Activated CD4-positive, CD25-positive, alpha-beta regulatory T cell treated with anti-CD3 and anti-CD28 coated beads, Interleukin-2, amount 50 U/mL, for 16 hours (primary cell): ENCODE measurements at regions not wholly inside any gene's neighbourhood (a gene's known extent, or its start where the extent isn't known, plus 50 kb on each side); places are given as distances from the start of the nearest gene placed in this dataset.

Experiments used
- DNase-seq: peaks from one replicate; pipeline ENCODE4 v3.0.0-alpha.2; 2020; ENCODE audit warnings: low read depth, low spot score

GRCh38 chr5:159385536-159385935, 55.2 kb upstream of the IL12B start:
- DNase-seq, result no peak

GRCh38 chr5:159386028-159386711, 55.9 kb upstream of the IL12B start:
- DNase-seq, result no peak

DNA sequence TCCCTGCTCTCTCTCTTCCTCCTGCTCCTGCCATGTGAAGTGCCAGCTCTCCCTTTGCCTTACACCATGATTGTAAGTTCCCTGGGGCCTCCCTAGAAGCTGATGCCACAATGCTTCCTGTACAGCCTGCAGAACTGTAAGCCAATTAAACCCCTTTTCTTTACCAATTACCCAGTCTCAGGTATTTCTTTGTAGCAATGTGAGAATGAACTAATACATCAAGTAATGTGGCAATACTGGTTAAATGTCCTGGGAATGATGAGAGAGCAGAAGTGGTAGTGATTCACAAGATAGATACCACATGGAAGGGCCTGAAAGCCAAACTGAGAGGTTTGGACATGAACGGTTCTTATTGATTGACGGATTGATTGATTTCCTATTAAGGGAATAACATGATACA, 62.6 kb upstream of the IL12B start:
- no peak for DNase-seq

- DNase-seq, result no peak
These were observed 63.6 kb upstream of the IL12B start for GRCh38 chr5:159393854-159394274.

DNA sequence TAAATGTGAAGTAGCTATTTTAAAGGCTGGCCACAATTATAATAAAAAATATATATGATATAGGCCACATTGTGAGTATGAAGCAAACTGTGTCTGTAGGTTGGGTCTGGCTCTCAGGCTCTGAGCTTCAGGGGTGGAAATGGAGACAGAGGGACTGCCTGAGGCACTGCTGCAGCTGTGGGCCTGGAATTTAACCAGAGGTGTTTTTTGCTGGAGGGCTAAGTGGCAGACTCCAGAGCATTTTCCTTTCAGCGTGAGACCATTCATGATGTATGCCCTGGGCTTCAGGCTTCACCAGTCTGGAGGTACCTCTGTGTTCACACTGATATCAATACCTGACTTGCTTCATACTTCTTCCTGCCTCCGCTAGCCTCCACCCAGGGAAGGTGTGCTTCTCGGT, 64.9 kb upstream of the IL12B start:
- no peak for DNase-seq

DNA sequence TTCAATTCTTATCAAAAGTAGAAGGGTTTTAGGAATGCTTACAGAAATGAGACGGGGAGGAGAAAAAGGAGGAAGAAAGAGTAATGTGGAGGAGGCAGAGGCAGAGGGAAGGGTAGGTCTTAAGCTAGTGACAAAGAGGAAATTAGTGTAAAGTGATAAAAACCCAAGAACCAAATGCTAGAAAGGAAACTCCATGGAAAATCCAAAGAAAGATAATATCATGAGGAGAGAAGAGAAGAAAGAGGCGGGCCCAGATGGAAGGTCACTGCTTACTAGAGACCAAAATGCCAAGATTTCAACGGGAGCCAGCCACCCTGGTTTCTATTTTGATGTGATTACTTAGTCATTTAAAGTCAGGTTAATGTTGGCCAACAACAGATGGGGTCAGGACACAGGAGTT, 68.6 kb upstream of the IL12B start:
- DNase-seq, result no peak

GRCh38 chr5:159400476-159400875, 70.2 kb upstream of the IL12B start:
- no peak for DNase-seq

DNA sequence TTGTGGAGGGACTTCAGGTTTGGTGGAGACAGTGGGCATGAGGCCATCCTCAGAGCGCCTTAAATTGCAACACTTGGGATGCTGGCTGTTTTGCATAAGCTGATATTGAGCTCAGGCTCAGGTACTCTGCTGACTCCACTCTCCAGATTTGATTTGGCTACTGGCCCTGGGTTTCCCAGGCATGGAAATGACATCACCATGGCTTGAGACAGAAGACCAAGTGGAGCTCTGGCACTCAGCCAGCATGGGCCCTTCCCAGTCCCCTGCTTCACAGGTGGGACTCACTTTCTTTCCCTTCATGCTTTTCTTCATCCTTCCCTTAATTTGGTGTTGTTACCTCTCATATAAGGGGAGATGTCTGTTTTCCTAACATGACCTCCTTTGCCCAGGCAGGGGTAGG, 72.0 kb upstream of the IL12B start:
- no peak for DNase-seq

GRCh38 chr5:159402856-159403255, 72.6 kb upstream of the IL12B start:
- DNase-seq, result no peak

GRCh38 chr5:159403906-159404681, 73.8 kb upstream of the IL12B start:
- DNase-seq, result no peak

- no peak for DNase-seq
These were observed 75.3 kb upstream of the IL12B start for GRCh38 chr5:159405611-159406031.

GRCh38 chr5:159406571-159406970, 76.3 kb upstream of the IL12B start:
- DNase-seq, result no peak

DNA sequence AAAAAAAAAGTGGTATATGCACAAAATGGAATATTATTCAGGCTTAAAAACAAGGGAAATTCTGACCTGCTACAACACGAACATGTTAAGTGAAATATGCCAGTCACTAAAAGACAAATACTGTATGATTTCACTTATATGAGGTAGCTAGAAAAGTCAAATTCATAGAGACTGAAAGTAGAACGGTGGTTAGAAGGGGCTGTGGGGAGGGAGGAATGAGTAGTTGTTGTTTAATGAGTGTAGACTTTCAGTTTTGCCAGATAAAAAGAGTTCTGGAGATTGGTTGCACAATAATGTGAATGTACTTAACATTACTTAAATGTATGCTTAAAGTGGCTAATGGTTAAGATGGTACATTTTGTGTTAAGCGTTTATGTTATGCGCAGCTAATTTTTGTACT, 79.5 kb upstream of the IL12B start:
- no peak for DNase-seq

DNA sequence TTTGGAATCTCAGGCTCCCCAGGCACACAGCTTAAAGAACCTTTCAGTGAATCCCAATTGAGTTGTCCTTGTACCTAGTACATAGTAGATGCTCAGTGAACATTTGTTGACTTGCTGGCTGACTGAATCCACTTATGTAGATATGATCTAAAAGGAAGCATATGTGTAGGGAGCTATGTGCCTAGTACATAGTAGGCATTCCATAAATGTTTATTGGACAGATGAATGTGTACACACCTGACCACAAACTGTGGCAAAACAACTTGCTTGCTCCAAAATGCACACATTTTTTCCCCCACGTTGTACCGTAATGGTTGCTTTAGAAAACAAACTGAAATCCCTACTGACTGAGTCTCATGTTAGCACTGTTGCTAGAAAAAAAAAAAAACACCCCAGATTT, 80.2 kb upstream of the IL12B start:
- DNase-seq, result no peak

GRCh38 chr5:159411115-159411514, 80.8 kb upstream of the IL12B start:
- DNase-seq, result no peak

DNA sequence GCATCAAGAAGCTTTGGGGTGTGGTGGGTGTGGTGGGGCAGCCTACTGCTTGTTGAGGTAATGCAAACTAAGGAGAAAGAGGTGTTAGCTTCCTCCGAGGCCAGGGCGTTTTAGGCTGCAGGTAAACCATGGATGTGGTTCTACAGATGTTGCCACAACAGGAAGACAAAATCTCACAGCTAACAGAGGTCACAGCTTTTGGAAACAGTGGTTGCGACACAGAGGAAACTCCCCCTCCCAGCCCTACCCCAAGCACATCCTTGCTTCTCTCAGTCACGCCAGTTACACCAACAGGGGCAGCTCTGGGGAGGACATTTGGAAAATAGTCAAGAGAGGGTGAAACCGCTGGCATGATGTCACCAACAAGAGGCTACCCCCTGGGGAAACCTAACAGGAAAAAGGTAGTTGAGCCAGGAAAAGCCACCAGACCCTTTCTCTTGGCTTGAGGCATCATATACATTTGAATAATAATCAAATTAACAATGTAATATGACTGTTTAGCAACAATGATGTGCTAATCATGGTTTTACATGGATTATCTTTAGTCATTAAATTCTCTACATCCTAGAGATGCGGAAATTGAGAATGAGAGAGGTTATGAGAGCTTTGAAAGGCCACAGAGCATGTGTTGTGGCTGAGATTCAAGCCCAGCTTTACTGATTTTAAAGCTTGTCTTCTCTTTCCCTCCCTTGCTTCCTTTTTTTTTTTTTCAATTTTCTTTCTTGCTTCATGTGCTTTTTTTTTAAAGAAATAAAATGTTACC, 82.2 kb upstream of the IL12B start:
- peak; percentile 23 for DNase-seq

GRCh38 chr5:159414021-159414420, 83.7 kb upstream of the IL12B start:
- no peak for DNase-seq

- DNase-seq, result no peak
These were observed 85.1 kb upstream of the IL12B start for GRCh38 chr5:159415301-159415937.

GRCh38 chr5:159416438-159416837, 86.2 kb upstream of the IL12B start:
- DNase-seq, result no peak

- DNase-seq, result no peak
These were observed 86.9 kb upstream of the IL12B start for GRCh38 chr5:159417170-159417569.

DNA sequence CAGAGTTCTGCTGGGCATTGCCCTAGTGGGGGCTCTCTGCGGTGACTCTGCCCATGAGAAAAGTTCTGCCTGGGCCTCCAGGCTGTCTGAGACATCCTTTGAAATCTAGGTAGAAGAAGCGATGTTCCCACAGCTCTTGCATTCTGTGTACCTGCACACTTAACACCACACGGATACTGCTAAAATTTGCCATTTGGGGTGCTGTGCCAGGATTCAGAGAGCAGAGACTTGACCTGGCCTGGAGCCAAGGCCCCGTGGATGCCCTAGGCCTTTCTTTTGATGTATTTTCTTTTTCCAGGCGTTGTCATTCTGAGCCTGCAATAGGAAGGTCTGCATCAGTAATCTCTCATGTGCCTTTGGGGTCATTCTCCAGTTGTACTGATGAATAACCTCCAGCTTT, 89.3 kb upstream of the IL12B start:
- no peak for DNase-seq

- no peak for DNase-seq
These were observed 90.7 kb upstream of the IL12B start for GRCh38 chr5:159420940-159421339.
